H1 (cell line): ENCODE measurements at regions not wholly inside any gene's neighbourhood (a gene's known extent, or its start where the extent isn't known, plus 50 kb on each side); places are given as distances from the start of the nearest gene placed in this dataset.
A peak's percentile ranks its signal among the peaks of the same experiment; 100 is the strongest.

Source experiments
- CTCF ChIA-PET: fragments of 300-600 bp; sonication (Branson Sonifier 250); formaldehyde crosslinking; loops from one replicate; lab custom pipeline; 2021; ENCODE audit not compliant: partially characterized antibody; lab: Charles Lee
- POLR2A ChIA-PET: fragments of 300-600 bp; sonication (Branson Sonifier 250); formaldehyde crosslinking; loops from one replicate; lab custom pipeline; 2021; ENCODE audit warnings: inconsistent platforms; ENCODE audit not compliant: partially characterized antibody; lab: Charles Lee
- DNase-seq, 2 experiments: peaks; one replicate each; pipeline versions ENCODE4 v3.0.0 to v3.0.0-alpha.2; 2010 to 2022; ENCODE audit warnings: low spot score in 2 of 2, low read depth in 1 of 2, mixed read lengths in 1 of 2
- FAIRE-seq: peaks from 2 replicates; lab custom pipeline; 2011; peaks lifted over from hg19 to GRCh38; lab: Jason Lieb, UNC
- H2AFZ ChIP-seq: 2 replicates; pipeline ENCODE4 v1.8.1; 2012; ENCODE audit warnings: low read length, inconsistent platforms
- H2AK5ac ChIP-seq: 2 replicates; pipeline ENCODE4 v1.6.1; 2013; ENCODE audit warnings: low read depth, low read length
- H2BK120ac ChIP-seq: replicated peaks from 2 replicates; pipeline ENCODE3; 2013; ENCODE audit warnings: low read depth, low read length, inconsistent platforms
- H2BK12ac ChIP-seq: 2 replicates; pipeline ENCODE4 v1.6.1; 2013; ENCODE audit warnings: low read depth, low read length
- H2BK15ac ChIP-seq: 2 replicates; pipeline ENCODE4 v1.6.1; 2013; ENCODE audit warnings: low read length
- H2BK20ac ChIP-seq: 2 replicates; pipeline ENCODE4 v1.6.1; 2013; ENCODE audit warnings: low read length
- H2BK5ac ChIP-seq: 2 replicates; pipeline ENCODE4 v1.6.1; 2013; ENCODE audit warnings: low read depth, low read length
- H3K14ac ChIP-seq: 2 replicates; pipeline ENCODE4 v1.6.1; 2013; ENCODE audit warnings: inconsistent platforms; ENCODE audit not compliant: insufficient read length
- H3K18ac ChIP-seq: 2 replicates; pipeline ENCODE4 v1.6.1; 2013; ENCODE audit warnings: low read length; ENCODE audit errors: extremely low read depth
- H3K23ac ChIP-seq: 2 replicates; pipeline ENCODE4 v1.6.1; 2013; ENCODE audit warnings: inconsistent platforms; ENCODE audit not compliant: insufficient read length
- H3K23me2 ChIP-seq: 2 replicates; pipeline ENCODE4 v1.6.1; 2013; ENCODE audit warnings: low read depth, low read length
- H3K27ac ChIP-seq: 2 replicates; pipeline ENCODE4 v1.6.1; 2011; ENCODE audit warnings: low read depth, low read length, inconsistent platforms
- H3K27me3 ChIP-seq, 4 experiments: replicated peaks in 1 of 4; 1 replicate in 1 of 4; 2 replicates in 3 of 4; pipeline versions ENCODE4 v1.6.1 to v1.8.1; 2011 to 2013; ENCODE audit warnings: low read length in 3 of 4, mild to moderate bottlenecking in 3 of 4, inconsistent platforms in 2 of 4, mixed read lengths in 2 of 4, moderate library complexity in 1 of 4; ENCODE audit not compliant: control insufficient read depth in 3 of 4, insufficient read depth in 3 of 4; ENCODE audit errors: extremely low read depth in 1 of 4
- H3K36me3 ChIP-seq, 4 experiments: 2 replicates each; pipeline versions ENCODE4 v1.6.1 to v1.8.1; 2011 to 2013; ENCODE audit warnings: mild to moderate bottlenecking in 4 of 4, low read length in 3 of 4, moderate library complexity in 2 of 4, control low read depth in 1 of 4, inconsistent platforms in 1 of 4; ENCODE audit not compliant: insufficient read depth in 4 of 4, control insufficient read depth in 2 of 4
- H3K4ac ChIP-seq: replicated peaks from 2 replicates; pipeline ENCODE3; 2013; ENCODE audit warnings: low read length, low read depth, mixed read lengths, inconsistent platforms; ENCODE audit not compliant: insufficient read length
- H3K4me1 ChIP-seq, 4 experiments: replicated peaks in 1 of 4; 1 replicate in 1 of 4; 2 replicates in 3 of 4; pipeline versions ENCODE4 v1.6.1 to v1.8.1; 2011 to 2013; ENCODE audit warnings: low read length in 3 of 4, inconsistent platforms in 2 of 4, mixed read lengths in 1 of 4; ENCODE audit not compliant: insufficient read depth in 4 of 4, control insufficient read depth in 3 of 4
- H3K4me2 ChIP-seq, 2 experiments: 2 replicates each; pipeline versions ENCODE4 v1.6.1 to v1.8.1; 2011 to 2013; ENCODE audit warnings: low read depth in 2 of 2, low read length in 2 of 2, control low read depth in 1 of 2, inconsistent platforms in 1 of 2, mild to moderate bottlenecking in 1 of 2; ENCODE audit not compliant: insufficient read depth in 1 of 2
- H3K4me3 ChIP-seq, 4 experiments: fragments of 200-600, 300-600 bp in 1 of 4; sonication (generic), shearing (Covaris generic), sonication (Bioruptor Twin) in 1 of 4; 2 replicates each; pipeline versions ENCODE4 v1.5.1 to v1.8.1; 2011 to 2016; ENCODE audit warnings: low read length in 4 of 4, low read depth in 3 of 4, control low read depth in 2 of 4, inconsistent platforms in 2 of 4, mild to moderate bottlenecking in 2 of 4, mixed read lengths in 1 of 4, moderate library complexity in 1 of 4; ENCODE audit not compliant: insufficient read depth in 2 of 4; ENCODE audit errors: extremely low read depth in 1 of 4
- H3K56ac ChIP-seq: replicated peaks from 2 replicates; pipeline ENCODE3; 2013; ENCODE audit warnings: low read depth, mild to moderate bottlenecking, mixed read lengths, low read length, inconsistent platforms; ENCODE audit not compliant: insufficient read length
- H3K79me1 ChIP-seq: 2 replicates; pipeline ENCODE4 v1.6.1; 2013; ENCODE audit warnings: low read depth, low read length, control low read depth
- H3K79me2 ChIP-seq, 2 experiments: 2 replicates each; pipeline versions ENCODE4 v1.6.1 to v1.8.1; 2012 to 2013; ENCODE audit warnings: low read length in 2 of 2, mild to moderate bottlenecking in 2 of 2, inconsistent platforms in 1 of 2; ENCODE audit not compliant: insufficient read depth in 2 of 2, control insufficient read depth in 1 of 2
- H3K9ac ChIP-seq, 4 experiments: replicated peaks in 1 of 4; 1 replicate in 1 of 4; 2 replicates in 3 of 4; pipeline versions ENCODE4 v1.6.1 to v1.8.1; 2011 to 2013; ENCODE audit warnings: low read depth in 3 of 4, low read length in 3 of 4, control low read depth in 2 of 4, mild to moderate bottlenecking in 2 of 4, moderate library complexity in 2 of 4, inconsistent platforms in 1 of 4; ENCODE audit errors: extremely low read depth in 1 of 4
- H3K9me3 ChIP-seq, 2 experiments: 2 replicates each; pipeline versions ENCODE4 v1.6.1 to v1.8.1; 2012 to 2013; ENCODE audit warnings: mild to moderate bottlenecking in 2 of 2, moderate library complexity in 2 of 2, control low read depth in 1 of 2, inconsistent platforms in 1 of 2, low read depth in 1 of 2, low read length in 1 of 2, mixed read lengths in 1 of 2; ENCODE audit not compliant: insufficient read depth in 2 of 2
- H4K20me1 ChIP-seq, 2 experiments: replicated peaks in 1 of 2; 2 replicates each; pipeline versions ENCODE3 to v1.8.1; 2011 to 2013; ENCODE audit warnings: inconsistent platforms in 2 of 2, low read length in 2 of 2, mild to moderate bottlenecking in 1 of 2; ENCODE audit not compliant: insufficient read depth in 2 of 2, control insufficient read depth in 1 of 2
- H4K5ac ChIP-seq: 2 replicates; pipeline ENCODE4 v1.6.1; 2013; ENCODE audit warnings: low read length, low read depth, mixed read lengths, inconsistent platforms; ENCODE audit not compliant: insufficient read length
- H4K8ac ChIP-seq: 2 replicates; pipeline ENCODE4 v1.8.0; 2013; ENCODE audit warnings: mild to moderate bottlenecking, moderate library complexity, low read length, inconsistent platforms; ENCODE audit not compliant: insufficient read depth; ENCODE audit errors: extremely low read depth
- H4K91ac ChIP-seq: replicated peaks from 2 replicates; pipeline ENCODE3; 2013; ENCODE audit warnings: low read length, mixed read lengths, inconsistent platforms; ENCODE audit not compliant: insufficient read length
- CTCF ChIP-seq, 3 experiments: IDR thresholded peaks; 1 replicate in 2 of 3; 2 replicates in 1 of 3; pipeline versions ENCODE4 v1.5.1 to v1.6.1; 2011; ENCODE audit warnings: low read length in 3 of 3, mild to moderate bottlenecking in 3 of 3, inconsistent platforms in 2 of 3, low read depth in 1 of 3, moderate library complexity in 1 of 3; ENCODE audit not compliant: insufficient read depth in 1 of 3; ENCODE audit errors: control extremely low read depth in 1 of 3
- RAD21 ChIP-seq, 2 experiments: IDR thresholded peaks in 1 of 2; conservative IDR thresholded peaks in 1 of 2; 2 replicates each; pipeline ENCODE4 v1.6.1; 2011; ENCODE audit warnings: low read depth in 2 of 2, low read length in 2 of 2, improper control_type of control experiment in 1 of 2, inconsistent platforms in 1 of 2, mild to moderate bottlenecking in 1 of 2, moderate library complexity in 1 of 2
- ZNF274 ChIP-seq: IDR thresholded peaks from 2 replicates; pipeline ENCODE4 v1.7.0; 2012; ENCODE audit warnings: low read length, borderline replicate concordance; ENCODE audit errors: extremely low read depth
- WGBS, 2 experiments: shearing (Covaris generic) in 1 of 2; methylation state at CpG; one replicate each; pipeline versions ENCODE4 v1.1.6 to v1.1.7; 2013 to 2015; ENCODE audit warnings: low lambda C conversion rate in 2 of 2, mixed read lengths in 2 of 2, inconsistent platforms in 1 of 2, low coverage in 1 of 2, missing lambda C conversion rate in 1 of 2; ENCODE audit not compliant: insufficient replicate concordance in 2 of 2, insufficient coverage in 1 of 2, insufficient read length in 1 of 2; ENCODE audit errors: extremely low coverage in 1 of 2, missing lambda C conversion rate in 1 of 2; 5-methylcytosine and 5-hydroxymethylcytosine counted together

DNA sequence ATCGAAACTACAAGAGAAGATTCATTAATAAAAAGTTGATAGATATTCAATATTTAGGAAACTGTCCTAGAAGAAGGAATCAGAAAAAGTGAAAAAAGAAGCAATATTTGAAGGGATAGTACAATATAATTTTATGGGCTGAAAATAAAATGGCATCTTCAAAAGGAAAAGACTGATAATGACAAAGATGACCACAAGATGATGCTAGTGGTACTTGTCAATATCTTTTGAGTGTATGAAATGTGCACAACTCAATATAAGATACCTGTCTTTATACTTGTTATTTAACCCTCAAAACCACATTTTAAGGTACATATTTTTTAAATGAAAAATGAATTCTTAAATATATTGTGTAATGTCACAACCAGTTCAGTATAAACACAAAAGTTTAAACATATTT lies 1059.6 kb upstream of the RAG2 start:
- TF ChIP-seq CTCF (IDR thresholded peaks at IDR 0.05; ENCODE audit: control extremely low read depth in 1 of 3, insufficient read depth in 1 of 3, low read depth in 1 of 3, low read length in 3 of 3) = peak in 2 of 3 experiments; percentile 6 to 33; a peak in 2 of 4 replicates
- TF ChIP-seq ZNF274 = no peak
- TF ChIP-seq RAD21 (IDR thresholded peaks at IDR 0.05 in 1 of 2, conservative IDR thresholded peaks at IDR 0.05 in 1 of 2; ENCODE audit: low read depth in 2 of 2, low read length in 2 of 2) = peak; percentile 43 to 58
- no peak overlapping the region for H3K23ac ChIP-seq
- WGBS, 2 experiments = 90% methylated on average over 1 of the region's 1 CpG; no CpG with 5 or more reads in 1 of the 2 experiments
- H2BK120ac ChIP-seq = no peak overlapping the region
- H3K14ac ChIP-seq = no peak overlapping the region
- H2AFZ ChIP-seq = no peak overlapping the region
- no peaks in the 10 kb centered on the region for H3K27me3 ChIP-seq
- H3K27ac ChIP-seq = no peak overlapping the region
- FAIRE-seq (no peak), DNase-seq (no peak)
- no peaks in the 10 kb centered on the region for H3K4me1 ChIP-seq
- H3K18ac ChIP-seq = no peak overlapping the region
- H4K8ac ChIP-seq = no peak overlapping the region
- no peak overlapping the region for H3K4me2 ChIP-seq
- H3K4ac ChIP-seq = no peak overlapping the region
- H4K5ac ChIP-seq = no peak overlapping the region
- H3K9ac ChIP-seq = no peak overlapping the region
- no peak overlapping the region for H2BK20ac ChIP-seq
- no peaks in the 10 kb centered on the region for H3K9me3 ChIP-seq
- CTCF ChIA-PET = interaction anchor here (0.7 kb wide), 1 partner anchor 234 kb away, joined by 3 read pairs; no protein-coding TSS in a partner anchor
- H3K4me3 ChIP-seq = no peak overlapping the region
- H3K23me2 ChIP-seq = no peaks in the 10 kb centered on the region
- POLR2A ChIA-PET = no interaction called here
- H3K79me1 ChIP-seq = no peaks in the 10 kb centered on the region
- H2BK12ac ChIP-seq = no peak overlapping the region
- no peaks in the 10 kb centered on the region for H3K36me3 ChIP-seq
- H2AK5ac ChIP-seq = no peak overlapping the region
- no peak overlapping the region for H3K56ac ChIP-seq
- no peaks in the 10 kb centered on the region for H3K79me2 ChIP-seq
- no peak overlapping the region for H2BK15ac ChIP-seq
- no peak overlapping the region for H4K91ac ChIP-seq
- H4K20me1 ChIP-seq = no peaks in the 10 kb centered on the region
- no peak overlapping the region for H2BK5ac ChIP-seq
